AG04450 (cell line): ENCODE measurements at regions not wholly inside any gene's neighbourhood (a gene's known extent, or its start where the extent isn't known, plus 50 kb on each side); places are given as distances from the start of the nearest gene placed in this dataset.

Source experiments
- CTCF ChIA-PET: fragments of 300-600, 350-600 bp; formaldehyde crosslinking; extraction: SDS; loops from one replicate; lab custom pipeline; 2022; ENCODE audit warnings: antibody characterized with exemption, inconsistent platforms; lab: Charles Lee
- POLR2A ChIA-PET: fragments of 350-600 bp; formaldehyde crosslinking; extraction: SDS; loops from one replicate; lab custom pipeline; 2021; ENCODE audit warnings: antibody characterized with exemption, inconsistent platforms; lab: Yijun Ruan, JAX
- DNase-seq: peaks from one replicate; pipeline ENCODE4 v3.0.0-alpha.2; 2011; ENCODE audit warnings: low read depth, low spot score
- H3K27ac ChIP-seq: one replicate; pipeline ENCODE4 v1.5.1; 2012; ENCODE audit warnings: low read depth, low read length, control low read depth
- H3K27me3 ChIP-seq: one replicate; pipeline ENCODE4 v1.6.0; 2012; ENCODE audit warnings: low read length; ENCODE audit not compliant: control insufficient read depth, insufficient read depth
- H3K4me3 ChIP-seq: 2 replicates; pipeline ENCODE4 v1.5.1; 2011; ENCODE audit warnings: mild to moderate bottlenecking, low read depth, low read length, control low read depth
- H3K9me3 ChIP-seq: 2 replicates; pipeline ENCODE4 v1.5.1; 2012; ENCODE audit warnings: low read length; ENCODE audit not compliant: control insufficient read depth, insufficient read depth
- TF ChIP-seq, protein P1 (sequence below): IDR thresholded peaks from 2 replicates; pipeline ENCODE4 v1.5.1; 2011; ENCODE audit warnings: low read depth, low read length, control low read depth, inconsistent platforms

DNA sequence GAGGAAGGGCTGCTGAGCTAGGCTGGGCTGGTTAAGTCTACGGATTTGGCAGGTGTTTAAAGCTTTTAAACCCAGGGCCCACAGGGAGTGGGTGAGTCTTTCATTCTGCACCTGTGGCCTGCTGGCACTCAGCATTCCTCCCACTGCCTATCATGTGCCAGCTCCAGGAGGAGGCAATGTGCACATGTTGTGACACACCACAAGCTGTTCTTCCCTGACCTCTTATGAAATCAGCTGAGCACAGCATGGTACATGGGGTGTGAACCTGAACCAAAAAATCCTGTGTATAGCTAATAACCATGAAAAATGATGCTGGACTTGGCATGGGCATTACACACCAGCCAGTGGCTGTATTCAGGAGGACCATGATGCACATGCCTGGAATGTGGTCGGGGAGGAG, 297.9 kb upstream of the MMADHC start:
- Histone ChIP-seq H3K9me3 (no peaks in the 10 kb centered on the region), H3K27me3 (no peaks in the 10 kb centered on the region), H3K27ac (no peak overlapping the region), H3K4me3 (no peak overlapping the region)
- ChIA-PET CTCF (no interaction called here), POLR2A (no interaction called here)
- TF ChIP-seq, protein P1, sequence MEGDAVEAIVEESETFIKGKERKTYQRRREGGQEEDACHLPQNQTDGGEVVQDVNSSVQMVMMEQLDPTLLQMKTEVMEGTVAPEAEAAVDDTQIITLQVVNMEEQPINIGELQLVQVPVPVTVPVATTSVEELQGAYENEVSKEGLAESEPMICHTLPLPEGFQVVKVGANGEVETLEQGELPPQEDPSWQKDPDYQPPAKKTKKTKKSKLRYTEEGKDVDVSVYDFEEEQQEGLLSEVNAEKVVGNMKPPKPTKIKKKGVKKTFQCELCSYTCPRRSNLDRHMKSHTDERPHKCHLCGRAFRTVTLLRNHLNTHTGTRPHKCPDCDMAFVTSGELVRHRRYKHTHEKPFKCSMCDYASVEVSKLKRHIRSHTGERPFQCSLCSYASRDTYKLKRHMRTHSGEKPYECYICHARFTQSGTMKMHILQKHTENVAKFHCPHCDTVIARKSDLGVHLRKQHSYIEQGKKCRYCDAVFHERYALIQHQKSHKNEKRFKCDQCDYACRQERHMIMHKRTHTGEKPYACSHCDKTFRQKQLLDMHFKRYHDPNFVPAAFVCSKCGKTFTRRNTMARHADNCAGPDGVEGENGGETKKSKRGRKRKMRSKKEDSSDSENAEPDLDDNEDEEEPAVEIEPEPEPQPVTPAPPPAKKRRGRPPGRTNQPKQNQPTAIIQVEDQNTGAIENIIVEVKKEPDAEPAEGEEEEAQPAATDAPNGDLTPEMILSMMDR: no peak
- DNase-seq: no peak

DNA sequence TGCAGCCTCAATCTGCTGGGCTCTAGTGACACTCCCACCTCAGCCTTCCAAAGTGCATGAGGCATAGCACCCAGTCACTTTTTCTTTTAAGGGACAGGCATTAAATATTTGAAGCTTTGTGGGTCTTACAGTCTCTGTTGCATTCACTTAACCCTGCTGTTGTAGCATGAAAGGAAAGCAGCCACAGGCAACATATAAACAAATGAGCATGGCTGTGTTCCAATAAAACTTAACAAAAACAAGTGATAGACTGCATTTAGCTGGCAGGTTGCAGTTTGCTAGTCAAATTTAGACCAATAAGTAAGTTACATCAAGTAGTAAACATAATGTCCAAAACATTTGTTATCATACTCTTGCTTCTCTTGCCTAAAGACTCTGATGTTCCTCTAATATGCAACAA, 297.3 kb upstream of the MMADHC start:
- POLR2A ChIA-PET: no interaction called here
- Histone ChIP-seq H3K27ac (no peak overlapping the region), H3K4me3 (no peak overlapping the region), H3K9me3 (no peaks in the 10 kb centered on the region), H3K27me3 (no peaks in the 10 kb centered on the region)
- TF ChIP-seq, protein P1: no peak
- CTCF ChIA-PET: no interaction called here
- DNase-seq: no peak

DNA sequence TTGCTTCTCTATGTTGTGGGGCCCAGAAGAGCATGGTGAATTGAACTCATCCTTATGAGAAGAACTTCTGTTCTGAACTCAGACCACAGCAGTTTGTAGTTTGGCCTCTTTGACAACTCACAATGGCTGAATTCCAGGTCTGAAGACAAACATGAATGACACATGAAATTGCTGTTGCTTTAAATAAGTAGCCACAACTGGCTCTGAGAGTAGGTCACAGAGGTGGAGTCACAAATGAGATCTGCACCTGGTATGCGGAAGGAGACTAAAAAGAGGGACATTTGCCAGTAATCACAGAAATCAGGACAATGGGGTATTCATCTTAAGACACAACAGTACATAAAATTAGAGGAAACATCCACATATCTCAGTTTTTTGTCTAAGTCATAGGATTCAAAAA, 290.3 kb upstream of the MMADHC start:
- DNase-seq: no peak
- Histone ChIP-seq H3K27me3 (no peaks in the 10 kb centered on the region), H3K4me3 (no peak overlapping the region), H3K27ac (no peak overlapping the region), H3K9me3 (no peaks in the 10 kb centered on the region)
- ChIA-PET POLR2A (no interaction called here), CTCF (no interaction called here)
- TF ChIP-seq, protein P1: no peak

DNA sequence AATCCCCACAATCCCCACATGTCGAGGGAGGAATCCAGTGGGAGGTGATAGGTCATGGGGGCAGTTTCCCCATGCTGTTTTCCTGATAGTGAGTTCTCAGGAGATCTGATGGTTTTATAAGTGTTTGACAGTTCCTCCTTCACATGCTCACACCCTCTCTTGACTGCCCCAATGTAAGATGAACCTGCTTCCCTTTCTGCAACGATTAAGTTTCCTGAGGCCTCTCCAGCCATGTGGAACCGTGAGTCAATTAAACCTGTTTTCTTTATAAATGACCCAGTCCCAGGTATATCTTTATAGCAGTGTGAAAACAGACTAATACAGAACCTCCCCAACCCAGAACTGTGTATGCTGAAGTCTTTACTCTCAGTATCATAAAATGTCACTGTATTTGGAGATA, 289.5 kb upstream of the MMADHC start:
- no peak overlapping the region for H3K27ac ChIP-seq
- CTCF ChIA-PET: no interaction called here
- no peak for DNase-seq
- no peak overlapping the region for H3K4me3 ChIP-seq
- TF ChIP-seq, protein P1: no peak
- no peaks in the 10 kb centered on the region for H3K9me3 ChIP-seq
- POLR2A ChIA-PET: no interaction called here
- H3K27me3 ChIP-seq: no peaks in the 10 kb centered on the region

DNA sequence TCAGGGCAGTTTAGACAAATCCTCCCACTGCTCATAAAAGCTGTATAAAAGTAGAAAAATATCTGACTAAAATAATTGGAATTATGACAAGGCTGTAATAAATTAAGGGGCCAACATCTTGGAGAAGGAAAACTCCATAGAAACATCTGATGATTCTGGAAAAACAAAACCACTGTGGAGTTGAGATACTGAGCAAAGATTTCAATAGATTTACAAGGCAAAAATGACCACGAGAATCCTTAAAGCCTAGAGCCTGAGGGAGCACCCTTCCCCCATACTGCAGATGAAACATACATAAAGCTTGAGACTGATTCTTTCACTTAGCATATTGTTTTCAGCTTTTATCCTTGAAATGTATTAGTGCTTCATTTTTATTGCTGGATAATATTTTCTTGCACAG, 286.4 kb upstream of the MMADHC start:
- no peak overlapping the region for H3K4me3 ChIP-seq
- TF ChIP-seq, protein P1: no peak
- CTCF ChIA-PET: interaction anchor here (0.8 kb wide), 1 partner anchor 25 kb away, joined by 4 read pairs; no protein-coding TSS in a partner anchor
- no peak overlapping the region for H3K27ac ChIP-seq
- DNase-seq: no peak
- no peaks in the 10 kb centered on the region for H3K9me3 ChIP-seq
- POLR2A ChIA-PET: no interaction called here
- no peaks in the 10 kb centered on the region for H3K27me3 ChIP-seq
